GM19238 (cell line): ENCODE measurements at regions not wholly inside any gene's neighbourhood (a gene's known extent, or its start where the extent isn't known, plus 50 kb on each side); places are given as distances from the start of the nearest gene placed in this dataset.

Experiments used
- DNase-seq: peaks from one replicate; pipeline ENCODE4 v3.0.0; 2011; ENCODE audit warnings: low spot score; ENCODE audit not compliant: insufficient read length

GRCh38 chr15:93212578-93212977 is 123.6 kb upstream of the RGMA start:
- no peak for DNase-seq

GRCh38 chr15:93210995-93211394 is 122.0 kb upstream of the RGMA start:
- DNase-seq: no peak

GRCh38 chr15:93209690-93210445 is 120.9 kb upstream of the RGMA start:
- DNase-seq: no peak

- no peak for DNase-seq
Measured at GRCh38 chr15:93206893-93207292, 117.9 kb upstream of the RGMA start.

- no peak for DNase-seq
Measured at GRCh38 chr15:93205413-93205812, 116.4 kb upstream of the RGMA start.

- DNase-seq: no peak
Measured at GRCh38 chr15:93203036-93203435, 114.0 kb upstream of the RGMA start.

GRCh38 chr15:93202405-93202804 is 113.4 kb upstream of the RGMA start:
- no peak for DNase-seq

GRCh38 chr15:93201940-93202339 is 112.9 kb upstream of the RGMA start:
- DNase-seq: no peak

GRCh38 chr15:93200837-93201226 is 111.8 kb upstream of the RGMA start:
- no peak for DNase-seq

GRCh38 chr15:93200081-93200836 is 111.2 kb upstream of the RGMA start:
- DNase-seq: no peak

GRCh38 chr15:93196135-93196670 is 107.2 kb upstream of the RGMA start:
- no peak for DNase-seq

- no peak for DNase-seq
Measured at GRCh38 chr15:93195109-93195508, 106.1 kb upstream of the RGMA start.

GRCh38 chr15:93190238-93190637 is 101.2 kb upstream of the RGMA start:
- DNase-seq: no peak

- DNase-seq: no peak
Measured at GRCh38 chr15:93189561-93189960, 100.5 kb upstream of the RGMA start.

GRCh38 chr15:93188236-93188635 is 99.2 kb upstream of the RGMA start:
- no peak for DNase-seq

- DNase-seq: no peak
Measured at GRCh38 chr15:93185796-93186195, 96.8 kb upstream of the RGMA start.

- no peak for DNase-seq
Measured at GRCh38 chr15:93182703-93183205, 93.7 kb upstream of the RGMA start.

- DNase-seq: no peak
Measured at GRCh38 chr15:93180656-93181055, 91.6 kb upstream of the RGMA start.

GRCh38 chr15:93180128-93180527 is 91.1 kb upstream of the RGMA start:
- DNase-seq: no peak

GRCh38 chr15:93179700-93180102 is 90.7 kb upstream of the RGMA start:
- no peak for DNase-seq

- no peak for DNase-seq
Measured at GRCh38 chr15:93179072-93179471, 90.1 kb upstream of the RGMA start.

GRCh38 chr15:93178371-93178770 is 89.4 kb upstream of the RGMA start:
- DNase-seq: no peak
